HEK293 (cell line): ENCODE measurements at regions not wholly inside any gene's neighbourhood (a gene's known extent, or its start where the extent isn't known, plus 50 kb on each side); places are given as distances from the start of the nearest gene placed in this dataset.

Experiments
- CTCF ChIA-PET: fragments of 350-600 bp; formaldehyde crosslinking; extraction: SDS; loops from one replicate; lab custom pipeline; 2021; ENCODE audit warnings: antibody characterized with exemption; lab: Yijun Ruan, JAX
- POLR2A ChIA-PET: fragments of 300-600 bp; formaldehyde crosslinking; extraction: SDS; loops from one replicate; lab custom pipeline; 2020; ENCODE audit warnings: antibody characterized with exemption, inconsistent platforms; lab: Yijun Ruan, JAX
- H3K27ac ChIP-seq: fragments of 200-500 bp; sonication (Bioruptor generic); 2 replicates; pipeline ENCODE4 v1.5.1; 2014; ENCODE audit warnings: low read depth, low read length, control low read depth, inconsistent platforms; ENCODE audit errors: extremely low read depth
- H3K36me3 ChIP-seq, 2 experiments: fragments of 200-500 bp in 1 of 2; sonication (Bioruptor generic) in 1 of 2; 1 replicate in 1 of 2; 2 replicates in 1 of 2; pipeline ENCODE4 v1.5.1; 2014 to 2017; ENCODE audit warnings: inconsistent platforms in 2 of 2, low read length in 2 of 2; ENCODE audit not compliant: control insufficient read depth in 2 of 2, insufficient read depth in 1 of 2
- H3K4me1 ChIP-seq: fragments of 200-500 bp; sonication (Bioruptor generic); 2 replicates; pipeline ENCODE4 v1.5.1; 2014; ENCODE audit warnings: mild to moderate bottlenecking, low read length, inconsistent platforms; ENCODE audit not compliant: control insufficient read depth, insufficient read depth
- H3K4me3 ChIP-seq: 2 replicates; pipeline ENCODE4 v1.5.1; 2011; ENCODE audit warnings: low read depth, mild to moderate bottlenecking, control low read depth, low read length, moderate library complexity
- H3K9me3 ChIP-seq: fragments of 200-500 bp; sonication (Bioruptor generic); 2 replicates; pipeline ENCODE4 v1.5.1; 2014; ENCODE audit warnings: low read depth, low read length, inconsistent platforms; ENCODE audit not compliant: control insufficient read depth, insufficient read depth
- KLF1 ChIP-seq: fragments of 450-650 bp; formaldehyde crosslinking; IDR thresholded peaks from 2 replicates; pipeline ENCODE4 v1.5.1; 2016; ENCODE audit warnings: missing biosample characterization, missing genetic modification characterization
- PRDM1 ChIP-seq: fragments of 450-650 bp; formaldehyde crosslinking; IDR thresholded peaks from 2 replicates; pipeline ENCODE4; 2016; ENCODE audit warnings: missing biosample characterization, missing genetic modification characterization
- TCF7L2 ChIP-seq: IDR thresholded peaks from 2 replicates; pipeline ENCODE4 v1.6.1; 2011; ENCODE audit warnings: low read depth, mild to moderate bottlenecking, inconsistent platforms, low read length, moderate library complexity, borderline replicate concordance
- TRIM28 ChIP-seq: IDR thresholded peaks from 2 replicates; pipeline ENCODE4 v1.6.1; 2011; ENCODE audit warnings: low read length, control low read depth, borderline replicate concordance
- ZBTB1 ChIP-seq: fragments of 450-650 bp; formaldehyde crosslinking; IDR thresholded peaks from 2 replicates; pipeline ENCODE4 v1.5.1; 2016; ENCODE audit warnings: missing biosample characterization, missing genetic modification characterization
- ZBTB21 ChIP-seq: fragments of 450-650 bp; formaldehyde crosslinking; IDR thresholded peaks from 2 replicates; pipeline ENCODE4 v1.5.1; 2017; ENCODE audit warnings: missing biosample characterization, missing genetic modification characterization
- ZNF112 ChIP-seq: fragments of 450-650 bp; formaldehyde crosslinking; IDR thresholded peaks from 2 replicates; pipeline ENCODE4 v1.5.0; 2017; ENCODE audit warnings: missing biosample characterization, missing genetic modification characterization
- ZNF121 ChIP-seq: fragments of 450-650 bp; formaldehyde crosslinking; IDR thresholded peaks from 2 replicates; pipeline ENCODE4 v1.5.1; 2016; ENCODE audit warnings: missing biosample characterization, missing genetic modification characterization
- ZNF157 ChIP-seq: fragments of 450-650 bp; formaldehyde crosslinking; IDR thresholded peaks from 2 replicates; pipeline ENCODE4 v1.5.1; 2016; ENCODE audit warnings: missing biosample characterization, missing genetic modification characterization
- ZNF239 ChIP-seq: fragments of 450-650 bp; formaldehyde crosslinking; IDR thresholded peaks from 2 replicates; pipeline ENCODE4 v1.5.1; 2016; ENCODE audit warnings: missing biosample characterization, missing genetic modification characterization
- ZNF266 ChIP-seq: fragments of 450-650 bp; formaldehyde crosslinking; IDR thresholded peaks from 2 replicates; pipeline ENCODE4 v1.5.1; 2016; ENCODE audit warnings: missing biosample characterization, missing genetic modification characterization, low read depth
- ZNF335 ChIP-seq: fragments of 450-650 bp; formaldehyde crosslinking; conservative IDR thresholded peaks from 2 replicates; pipeline ENCODE4 v1.5.1; 2016; ENCODE audit warnings: missing biosample characterization, missing genetic modification characterization
- ZNF394 ChIP-seq: fragments of 450-650 bp; formaldehyde crosslinking; IDR thresholded peaks from 2 replicates; pipeline ENCODE4 v1.5.1; 2016; ENCODE audit warnings: missing biosample characterization, missing genetic modification characterization, mild to moderate bottlenecking, moderate library complexity, borderline replicate concordance
- ZNF449 ChIP-seq: fragments of 450-650 bp; formaldehyde crosslinking; IDR thresholded peaks from 2 replicates; pipeline ENCODE4 v1.5.1; 2017; ENCODE audit warnings: missing biosample characterization, mild to moderate bottlenecking, missing genetic modification characterization, moderate library complexity
- ZNF488 ChIP-seq: fragments of 450-650 bp; formaldehyde crosslinking; IDR thresholded peaks from 2 replicates; pipeline ENCODE4 v1.5.1; 2016; ENCODE audit warnings: missing biosample characterization, missing genetic modification characterization
- ZNF513 ChIP-seq: fragments of 450-650 bp; IDR thresholded peaks from 2 replicates; pipeline ENCODE4 v1.5.1; 2018; ENCODE audit warnings: missing biosample characterization, missing genetic modification characterization
- ZNF580 ChIP-seq: fragments of 450-650 bp; formaldehyde crosslinking; IDR thresholded peaks from 2 replicates; pipeline ENCODE4 v1.5.1; 2016; ENCODE audit warnings: missing biosample characterization, missing genetic modification characterization
- ZNF677 ChIP-seq: fragments of 450-650 bp; IDR thresholded peaks from 2 replicates; pipeline ENCODE4 v1.5.0; 2018; ENCODE audit warnings: missing biosample characterization, mild to moderate bottlenecking, missing genetic modification characterization, moderate library complexity
- ZSCAN16 ChIP-seq: fragments of 450-650 bp; formaldehyde crosslinking; IDR thresholded peaks from 2 replicates; pipeline ENCODE4 v1.5.1; 2016; ENCODE audit warnings: missing biosample characterization, missing genetic modification characterization

- TF ChIP-seq ZNF677 (tag by site-specific recombination): no peak
- no peak for TF ChIP-seq ZNF157 (tag by site-specific recombination)
- TF ChIP-seq ZNF266 (tag by site-specific recombination): no peak
- no peak for TF ChIP-seq PRDM1 (tag by site-specific recombination)
- TF ChIP-seq ZNF121 (tag by site-specific recombination): no peak
- TF ChIP-seq ZBTB1: no peak
- TF ChIP-seq ZNF239 (tag by site-specific recombination): no peak
Measured at GRCh38 chr5:3195994-3196393, 399.6 kb upstream of the IRX1 start (continued).

- Histone ChIP-seq H3K36me3 (no peaks in the 10 kb centered on the region), H3K9me3 (no peaks in the 10 kb centered on the region), H3K27ac (no peak overlapping the region), H3K4me1 (no peaks in the 10 kb centered on the region), H3K4me3 (no peak overlapping the region)
- ChIA-PET POLR2A (no interaction called here), CTCF (no interaction called here)
- TF ChIP-seq ZNF112: no peak
- no peak for TF ChIP-seq ZBTB21 (tag by site-specific recombination)
Measured at GRCh38 chr5:3194684-3195083, 400.9 kb upstream of the IRX1 start.

GRCh38 chr5:3194271-3194670, 401.4 kb upstream of the IRX1 start:
- H3K9me3 ChIP-seq: no peaks in the 10 kb centered on the region
- TF ChIP-seq PRDM1 (tag by site-specific recombination): no peak
- TF ChIP-seq ZNF335 (tag by site-specific recombination): no peak
- 0 out of 2 replicates have a peak, but pooled peaks have one; percentile 37 for TF ChIP-seq TRIM28
- no peak for TF ChIP-seq ZNF449 (tag by site-specific recombination)
- TF ChIP-seq KLF1 (tag by site-specific recombination): no peak
- 0 out of 2 replicates have a peak, but pooled peaks have one; percentile 43 for TF ChIP-seq TCF7L2
- TF ChIP-seq ZSCAN16 (tag by site-specific recombination): no peak
- no peak for TF ChIP-seq ZNF513 (tag by site-specific recombination)
- TF ChIP-seq ZNF394: no peak
- no peak for TF ChIP-seq ZNF488
- no peak for TF ChIP-seq ZNF580
- TF ChIP-seq, all 188 proteins: peak for 2
- Histone ChIP-seq H3K36me3 (no peaks in the 10 kb centered on the region), H3K4me1 (no peaks in the 10 kb centered on the region), H3K27ac (no peak overlapping the region), H3K4me3 (no peak overlapping the region)
- ChIA-PET POLR2A (no interaction called here), CTCF (no interaction called here)
